GM12878 (cell line): ENCODE measurements at regions not wholly inside any gene's neighbourhood (a gene's known extent, or its start where the extent isn't known, plus 50 kb on each side); places are given as distances from the start of the nearest gene placed in this dataset.

ENCODE experiments used
- ATAC-seq: fragments of 200-7000 bp; cut with Tn5 transposase; 3 replicates; pipeline ENCODE4 v1.9.1; 2020; ENCODE audit warnings: mild to moderate bottlenecking, moderate library complexity
- BruUV-seq: library from RNA; stranded (reverse); fragments of 400-500 nt; replicated peaks from 2 replicates; lab custom pipeline; 2021; lab: Mats Ljungman, UMichigan
- CTCF ChIA-PET: fragments of 300-600 bp; sonication (Branson Sonifier 250); formaldehyde crosslinking; extraction: SDS; loops from one replicate; lab custom pipeline; 2021; ENCODE audit warnings: inconsistent platforms; lab: Yijun Ruan, JAX
- POLR2A ChIA-PET: fragments of 350-600 bp; formaldehyde crosslinking; extraction: SDS; loops from one replicate; lab custom pipeline; 2021; ENCODE audit warnings: inconsistent platforms; lab: Charles Lee
- RAD21 ChIA-PET: fragments of 300-600 bp; sonication (Branson Sonifier 250); formaldehyde crosslinking; loops from one replicate; lab custom pipeline; 2023; ENCODE audit warnings: antibody characterized with exemption; ENCODE audit not compliant: unreplicated experiment; lab: Charles Lee
- SMC1A ChIA-PET: fragments of 300-600 bp; sonication (Branson Sonifier 250); formaldehyde crosslinking; loops from one replicate; lab custom pipeline; 2023; ENCODE audit not compliant: unreplicated experiment, uncharacterized antibody; lab: Charles Lee
- DNase-seq: peaks from one replicate; pipeline ENCODE4 v3.0.0-alpha.2; 2011; ENCODE audit warnings: low read depth, low spot score
- FAIRE-seq: peaks from 3 replicates; lab custom pipeline; 2011; peaks lifted over from hg19 to GRCh38; lab: Jason Lieb, UNC
- H2AFZ ChIP-seq: 2 replicates; pipeline ENCODE4 v1.6.0; 2011; ENCODE audit warnings: low read depth, low read length, control low read depth; ENCODE audit not compliant: control insufficient read depth
- H3K27ac ChIP-seq: 2 replicates; pipeline ENCODE4 v1.5.1; 2011; ENCODE audit warnings: control low read depth; ENCODE audit not compliant: control insufficient read depth, insufficient read depth
- H3K27me3 ChIP-seq, 2 experiments: replicated peaks in 1 of 2; 2 replicates each; pipeline versions ENCODE4 v1.6.0 to v1.6.1; 2011; ENCODE audit warnings: low read length in 1 of 2; ENCODE audit not compliant: control insufficient read depth in 2 of 2, insufficient read depth in 2 of 2
- H3K36me3 ChIP-seq, 2 experiments: 2 replicates each; pipeline ENCODE4 v1.5.1; 2011; ENCODE audit warnings: low read length in 1 of 2; ENCODE audit not compliant: control insufficient read depth in 2 of 2, insufficient read depth in 2 of 2
- H3K4me1 ChIP-seq: 2 replicates; pipeline ENCODE4 v1.6.1; 2011; ENCODE audit warnings: mild to moderate bottlenecking, low read length, moderate library complexity, mixed read lengths; ENCODE audit not compliant: control insufficient read depth, insufficient read depth
- H3K4me2 ChIP-seq: 2 replicates; pipeline ENCODE4 v1.6.0; 2011; ENCODE audit warnings: control low read depth; ENCODE audit not compliant: control insufficient read depth, insufficient read depth
- H3K4me3 ChIP-seq: fragments of 200-600 bp; sonication (generic); 2 replicates; pipeline ENCODE4 v1.5.1; 2016
- H3K79me2 ChIP-seq: 2 replicates; pipeline ENCODE4 v1.6.0; 2011; ENCODE audit warnings: low read length; ENCODE audit not compliant: control insufficient read depth, insufficient read depth
- H3K9ac ChIP-seq: 2 replicates; pipeline ENCODE4 v1.8.0; 2011; ENCODE audit warnings: low read length, control low read depth, mixed read lengths; ENCODE audit not compliant: control insufficient read depth, insufficient read depth
- H3K9me3 ChIP-seq: replicated peaks from 3 replicates; pipeline ENCODE4 v1.5.1; 2011; ENCODE audit warnings: mild to moderate bottlenecking, low read length; ENCODE audit not compliant: control insufficient read depth, insufficient read depth
- H4K20me1 ChIP-seq: 2 replicates; pipeline ENCODE4 v1.6.0; 2011; ENCODE audit not compliant: control insufficient read depth, insufficient read depth
- BCL3 ChIP-seq: IDR thresholded peaks from 2 replicates; pipeline ENCODE4 v1.6.1; 2011; ENCODE audit warnings: borderline replicate concordance, low read depth, mild to moderate bottlenecking, moderate library complexity, low read length; ENCODE audit not compliant: insufficient read depth, poor library complexity, severe bottlenecking
- BRCA1 ChIP-seq: IDR thresholded peaks from 2 replicates; pipeline ENCODE4 v1.6.1; 2011; ENCODE audit warnings: low read depth, low read length, improper control_type of control experiment
- CREB1 ChIP-seq: IDR thresholded peaks from 2 replicates; pipeline ENCODE4 v1.6.1; 2012; ENCODE audit warnings: low read depth, mild to moderate bottlenecking, inconsistent platforms
- CUX1 ChIP-seq: IDR thresholded peaks from 2 replicates; pipeline ENCODE4 v1.6.1; 2012; ENCODE audit warnings: improper control_type of control experiment, low read depth, low read length; ENCODE audit not compliant: insufficient replicate concordance
- ELK1 ChIP-seq: IDR thresholded peaks from 2 replicates; pipeline ENCODE4 v1.6.1; 2012; ENCODE audit warnings: low read depth, low read length, improper control_type of control experiment
- JUND ChIP-seq: IDR thresholded peaks from 2 replicates; pipeline ENCODE4 v1.6.1; 2012; ENCODE audit warnings: low read depth, mild to moderate bottlenecking, low read length, improper control_type of control experiment, moderate library complexity
- KLF5 ChIP-seq: fragments of 450-650 bp; IDR thresholded peaks from 2 replicates; pipeline ENCODE4 v1.6.1; 2014; ENCODE audit warnings: mild to moderate bottlenecking; ENCODE audit not compliant: partially characterized antibody
- MTA2 ChIP-seq: fragments of 450-650 bp; IDR thresholded peaks from 2 replicates; pipeline ENCODE4 v1.6.1; 2016; ENCODE audit warnings: low read depth, mild to moderate bottlenecking, moderate library complexity
- MYC ChIP-seq: IDR thresholded peaks from 2 replicates; pipeline ENCODE4 v1.6.1; 2011; ENCODE audit warnings: mild to moderate bottlenecking, low read length, moderate library complexity, inconsistent platforms; ENCODE audit not compliant: insufficient read depth, insufficient replicate concordance, insufficient read length, severe bottlenecking
- RUNX3 ChIP-seq: IDR thresholded peaks from 2 replicates; pipeline ENCODE4 v1.6.1; 2012; ENCODE audit warnings: low read length, inconsistent platforms
- ZNF207 ChIP-seq: fragments of 450-650 bp; IDR thresholded peaks from 2 replicates; pipeline ENCODE4 v1.6.1; 2014; ENCODE audit warnings: antibody characterized with exemption, mild to moderate bottlenecking, borderline replicate concordance
- WGBS: methylation state at CpG from one replicate; pipeline ENCODE4 v1.1.6; 2016; ENCODE audit warnings: low lambda C conversion rate; ENCODE audit not compliant: insufficient replicate concordance, insufficient coverage; ENCODE audit errors: missing lambda C conversion rate; 5-methylcytosine and 5-hydroxymethylcytosine counted together
- in situ Hi-C: fragments of 300-500 bp; cut with MboI; formaldehyde crosslinking; loops from 9 replicates; pipeline ENCODE4 v1.14.3; 2018; ENCODE audit warnings: mixed read lengths
- intact Hi-C: fragments of 100-400 bp; cut with micrococcal nuclease; formaldehyde crosslinking; loops from one replicate; pipeline ENCODE4 v1.14.2; 2022; ENCODE audit not compliant: unreplicated experiment

- ChIA-PET RAD21 (no interaction called here), CTCF (no interaction called here), SMC1A (interaction anchor here (1.2 kb wide), 1 partner anchor 79 kb away, joined by 3 read pairs; no protein-coding TSS in a partner anchor), POLR2A (no interaction called here)
- in situ Hi-C loops (no loop called here), intact Hi-C loops (no loop called here)
- Histone ChIP-seq H3K79me2 (no peaks in the 10 kb centered on the region), H3K4me3 (no peak overlapping the region), H3K27me3 (no peaks in the 10 kb centered on the region; a peak in 1 of 4 replicates), H2AFZ (no peak overlapping the region), H3K27ac (no peak overlapping the region), H3K36me3 (no peaks in the 10 kb centered on the region), H3K4me1 (no peaks in the 10 kb centered on the region), H3K9ac (no peak overlapping the region), H3K4me2 (no peak overlapping the region), H4K20me1 (no peaks in the 10 kb centered on the region), H3K9me3 (no peaks in the 10 kb centered on the region; the same call in 2 of the 3 replicates)
- FAIRE-seq (no peak), ATAC-seq (no peak), DNase-seq (no peak)
- no peak for TF ChIP-seq BRCA1
- TF ChIP-seq MTA2: no peak
- TF ChIP-seq BCL3: no peak
- no peak for TF ChIP-seq CREB1
- no peak for TF ChIP-seq ELK1
- TF ChIP-seq CUX1: no peak
- TF ChIP-seq JUND: no peak
- TF ChIP-seq KLF5: no peak
- no peak for TF ChIP-seq ZNF207
- TF ChIP-seq RUNX3: no peak
- no peak for TF ChIP-seq MYC
- WGBS: 17% methylated on average over 4 of the region's 4 CpGs
- BruUV-seq: no TSS peak
Measured at GRCh38 chr3:135392151-135392550, 573.4 kb upstream of the PPP2R3A start.
